ENCODE measurements at regions not wholly inside any gene's neighbourhood (a gene's known extent, or its start where the extent isn't known, plus 50 kb on each side); places are given as distances from the start of the nearest gene placed in this dataset.
"Not testable (repeated sequence)": the region's sequence is repeated elsewhere in the genome, so short reads cannot be mapped to it uniquely, and the experiment has no call there.

DNA sequence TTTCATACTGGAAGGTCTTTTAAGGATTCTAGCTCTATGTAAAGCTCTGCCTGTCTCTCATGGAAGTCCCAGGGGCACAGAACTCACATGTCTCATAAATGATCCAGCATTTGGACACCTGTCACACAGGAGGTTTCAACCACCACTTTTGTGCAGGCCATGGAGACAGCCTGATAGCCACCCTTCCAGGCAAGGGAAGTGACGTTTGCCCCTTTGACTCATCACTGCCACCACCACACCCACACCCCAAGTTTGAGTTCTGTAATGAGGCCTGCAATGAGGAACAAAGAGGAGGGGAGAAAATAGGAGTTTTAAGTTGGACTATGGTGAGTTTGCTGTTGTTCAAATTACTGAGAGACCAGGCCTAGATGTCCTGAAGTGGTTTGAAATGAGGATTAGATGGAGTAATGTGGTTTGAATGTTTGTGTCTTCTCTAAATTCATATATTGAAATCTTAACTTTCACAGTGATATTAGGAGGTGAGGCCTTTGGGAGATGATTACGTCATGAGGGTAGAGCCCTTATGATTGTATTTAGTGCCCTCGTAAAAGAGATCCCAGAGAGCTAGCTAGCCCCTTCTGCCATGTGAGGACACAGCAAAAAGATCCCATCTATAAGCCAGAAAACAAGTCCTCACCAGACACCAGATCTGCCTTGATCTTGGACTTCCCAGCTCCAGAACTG, 175.3 kb upstream of the EPHA4 start:
- intact Hi-C loops (cut with DNase I), result no loop called here
- Histone ChIP-seq H3K4me1 (no peaks in the 10 kb centered on the region), H3K36me3 (no peaks in the 10 kb centered on the region), H3K27ac (no peak overlapping the region), H3K4me3 (no peak overlapping the region), H3K9me3 (no peaks in the 10 kb centered on the region), H3K27me3 (no peaks in the 10 kb centered on the region)
- no peak for DNase-seq (ENCODE audit: low spot score in 2 of 2)
- TF ChIP-seq, protein P1, sequence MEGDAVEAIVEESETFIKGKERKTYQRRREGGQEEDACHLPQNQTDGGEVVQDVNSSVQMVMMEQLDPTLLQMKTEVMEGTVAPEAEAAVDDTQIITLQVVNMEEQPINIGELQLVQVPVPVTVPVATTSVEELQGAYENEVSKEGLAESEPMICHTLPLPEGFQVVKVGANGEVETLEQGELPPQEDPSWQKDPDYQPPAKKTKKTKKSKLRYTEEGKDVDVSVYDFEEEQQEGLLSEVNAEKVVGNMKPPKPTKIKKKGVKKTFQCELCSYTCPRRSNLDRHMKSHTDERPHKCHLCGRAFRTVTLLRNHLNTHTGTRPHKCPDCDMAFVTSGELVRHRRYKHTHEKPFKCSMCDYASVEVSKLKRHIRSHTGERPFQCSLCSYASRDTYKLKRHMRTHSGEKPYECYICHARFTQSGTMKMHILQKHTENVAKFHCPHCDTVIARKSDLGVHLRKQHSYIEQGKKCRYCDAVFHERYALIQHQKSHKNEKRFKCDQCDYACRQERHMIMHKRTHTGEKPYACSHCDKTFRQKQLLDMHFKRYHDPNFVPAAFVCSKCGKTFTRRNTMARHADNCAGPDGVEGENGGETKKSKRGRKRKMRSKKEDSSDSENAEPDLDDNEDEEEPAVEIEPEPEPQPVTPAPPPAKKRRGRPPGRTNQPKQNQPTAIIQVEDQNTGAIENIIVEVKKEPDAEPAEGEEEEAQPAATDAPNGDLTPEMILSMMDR (IDR thresholded peaks at IDR 0.05), result no peak

DNA sequence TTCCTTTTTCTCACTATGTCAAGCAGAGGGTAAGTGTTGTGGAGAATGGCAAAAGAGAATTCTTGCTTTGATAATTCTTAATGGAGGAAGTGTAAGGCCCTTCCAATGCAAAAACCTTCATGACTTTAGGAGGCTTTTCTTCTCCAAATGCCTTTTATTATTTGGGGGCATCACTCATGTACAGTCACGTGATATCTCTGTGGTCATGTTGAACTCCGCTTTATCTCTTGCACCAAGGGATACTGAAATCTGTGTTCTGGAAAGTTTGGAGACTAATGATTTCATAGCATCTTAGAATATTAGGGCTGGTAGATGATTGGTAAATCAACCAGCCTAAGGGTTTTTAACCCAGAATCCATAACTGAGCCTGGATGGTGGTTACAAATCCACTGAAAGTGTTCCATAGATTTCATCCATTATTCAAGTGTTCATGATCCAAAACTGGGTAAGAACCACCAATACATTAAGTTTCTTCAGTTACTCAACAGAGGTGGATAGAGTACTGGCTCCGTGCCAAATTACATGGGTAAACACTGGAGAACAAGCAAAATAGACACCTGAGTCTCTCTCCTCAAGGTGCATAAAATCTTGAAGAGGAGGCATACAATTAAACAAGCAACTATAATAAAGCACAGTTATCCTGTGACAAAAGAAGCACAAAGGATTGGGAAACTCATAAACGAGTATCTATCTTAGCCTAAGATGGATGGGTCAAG, 169.6 kb upstream of the EPHA4 start:
- DNase-seq (ENCODE audit: low spot score in 2 of 2), result no peak

DNA sequence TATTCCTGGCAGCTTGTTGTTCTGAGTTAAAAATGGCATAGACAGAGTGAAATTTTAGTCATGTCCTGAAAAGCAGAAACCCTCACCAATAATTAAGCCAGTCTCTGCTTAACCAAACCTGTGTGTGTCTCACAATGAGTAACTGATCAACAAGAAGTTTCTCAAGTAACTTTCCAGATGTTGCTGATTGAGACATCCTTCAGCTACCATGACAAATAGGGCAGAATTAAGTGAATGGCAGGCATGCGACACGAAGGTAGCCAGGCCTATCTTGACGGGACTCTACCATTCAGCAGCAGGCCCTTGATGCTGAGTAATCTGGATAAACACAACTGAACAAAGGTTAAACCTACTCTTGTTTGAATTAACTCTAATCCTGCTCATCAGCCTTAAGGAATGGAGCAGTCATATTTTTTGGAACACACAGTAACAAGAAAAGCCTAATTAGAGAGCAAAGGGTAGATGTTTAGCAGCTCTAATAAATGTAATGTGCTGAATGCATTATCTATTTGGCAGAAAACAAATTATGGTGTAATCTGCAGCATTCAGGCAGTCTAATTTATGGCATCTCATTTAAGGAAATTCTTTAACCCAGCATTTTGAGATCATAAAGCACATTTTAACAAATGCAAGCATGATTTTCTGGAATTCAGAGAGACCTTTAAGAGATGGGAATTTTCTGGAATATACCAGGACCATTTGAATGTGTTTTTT, 159.5 kb upstream of the EPHA4 start:
- Histone ChIP-seq H3K9me3 (no peaks in the 10 kb centered on the region), H3K4me1 (no peaks in the 10 kb centered on the region), H3K4me3 (no peak overlapping the region), H3K27me3 (no peaks in the 10 kb centered on the region), H3K27ac (no peak overlapping the region), H3K36me3 (no peaks in the 10 kb centered on the region)
- TF ChIP-seq, protein P1 (IDR thresholded peaks at IDR 0.05), result no peak
- DNase-seq (ENCODE audit: low spot score in 2 of 2), result no peak
- intact Hi-C loops (cut with DNase I), result no loop called here

More for the DNA sequence above, 169.6 kb upstream of the EPHA4 start:
- TF ChIP-seq, protein P1 (IDR thresholded peaks at IDR 0.05), result no peak
- Histone ChIP-seq H3K9me3 (no peaks in the 10 kb centered on the region), H3K27me3 (no peaks in the 10 kb centered on the region), H3K4me3 (no peak overlapping the region), H3K27ac (no peak overlapping the region), H3K36me3 (no peaks in the 10 kb centered on the region), H3K4me1 (no peaks in the 10 kb centered on the region)
- intact Hi-C loops (cut with DNase I), result no loop called here

DNA sequence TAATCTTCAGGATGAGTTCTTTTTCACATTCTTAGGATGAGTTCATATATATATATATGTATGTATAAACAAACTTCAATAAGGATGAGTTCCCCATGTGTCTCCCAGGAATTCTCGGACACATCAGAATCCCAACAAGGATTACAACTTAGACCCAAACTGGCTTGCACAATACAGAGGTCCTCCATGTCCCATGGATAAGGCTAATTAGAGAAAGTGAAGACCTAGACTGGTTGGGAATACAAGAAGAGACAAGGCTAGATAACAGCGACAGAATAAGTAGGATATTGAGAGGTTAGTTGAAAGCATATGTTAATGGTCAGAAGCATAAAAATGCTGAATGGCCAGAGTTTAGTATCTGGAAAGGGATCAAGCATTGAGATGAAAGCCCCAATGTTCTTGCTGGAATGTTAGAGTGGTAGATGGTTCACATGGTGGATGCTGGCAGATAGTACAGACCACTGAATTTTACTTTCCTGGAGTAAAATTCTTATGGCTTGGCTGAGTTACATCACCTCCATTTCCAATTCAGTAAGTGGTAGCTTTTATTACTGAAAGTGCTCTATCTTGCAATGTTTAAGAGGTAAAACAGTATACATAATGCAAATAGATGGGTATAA, 154.9 kb upstream of the EPHA4 start:
- H3K4me1 ChIP-seq, result no peaks in the 10 kb centered on the region
- no peak overlapping the region for H3K4me3 ChIP-seq
- TF ChIP-seq, protein P1 (IDR thresholded peaks at IDR 0.05), result no peak

DNA sequence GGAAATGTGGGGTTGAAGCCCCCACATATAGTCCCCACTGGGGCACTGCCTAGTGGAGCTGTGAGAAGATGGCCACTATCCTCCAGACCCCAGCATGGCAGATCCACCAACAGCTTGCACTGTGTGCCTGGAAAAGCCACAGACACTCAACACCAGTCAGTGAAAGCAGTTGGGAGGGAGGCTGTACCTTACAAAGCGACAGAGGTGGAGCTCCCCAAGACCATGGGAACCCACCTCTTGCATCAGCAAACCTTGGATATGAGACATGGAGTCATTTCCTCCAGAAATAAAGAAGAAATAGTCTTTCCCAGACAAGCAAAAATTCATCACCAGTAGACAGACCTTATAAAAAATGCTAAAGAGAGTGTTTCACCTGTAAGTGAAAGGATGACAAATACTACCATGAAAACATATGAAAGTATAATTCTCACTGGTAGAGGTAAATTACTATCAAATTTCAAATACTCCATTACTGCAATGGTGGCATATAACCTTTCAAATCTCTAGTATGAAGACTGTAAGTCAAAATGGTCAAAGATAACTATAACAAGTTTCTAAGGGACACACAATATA, 152.6 kb upstream of the EPHA4 start:
- Histone ChIP-seq H3K27me3 (no peaks in the 10 kb centered on the region), H3K4me3 (no peak overlapping the region), H3K4me1 (no peaks in the 10 kb centered on the region), H3K36me3 (no peaks in the 10 kb centered on the region), H3K27ac (no peak overlapping the region), H3K9me3 (peaks cover 0 to 4% of the 10 kb centered on the region in 2 donors)
- TF ChIP-seq, protein P1 (IDR thresholded peaks at IDR 0.05), result no peak
- no peak for DNase-seq (ENCODE audit: low spot score in 2 of 2)
- intact Hi-C loops (cut with DNase I), result no loop called here

More for the DNA sequence above, 154.9 kb upstream of the EPHA4 start:
- intact Hi-C loops (cut with DNase I), result no loop called here
- no peaks in the 10 kb centered on the region for H3K27me3 ChIP-seq
- peaks cover 0 to 4% of the 10 kb centered on the region in 2 donors for H3K9me3 ChIP-seq
- no peak for DNase-seq (ENCODE audit: low spot score in 2 of 2)
- no peak overlapping the region for H3K27ac ChIP-seq
- H3K36me3 ChIP-seq, result no peaks in the 10 kb centered on the region

DNA sequence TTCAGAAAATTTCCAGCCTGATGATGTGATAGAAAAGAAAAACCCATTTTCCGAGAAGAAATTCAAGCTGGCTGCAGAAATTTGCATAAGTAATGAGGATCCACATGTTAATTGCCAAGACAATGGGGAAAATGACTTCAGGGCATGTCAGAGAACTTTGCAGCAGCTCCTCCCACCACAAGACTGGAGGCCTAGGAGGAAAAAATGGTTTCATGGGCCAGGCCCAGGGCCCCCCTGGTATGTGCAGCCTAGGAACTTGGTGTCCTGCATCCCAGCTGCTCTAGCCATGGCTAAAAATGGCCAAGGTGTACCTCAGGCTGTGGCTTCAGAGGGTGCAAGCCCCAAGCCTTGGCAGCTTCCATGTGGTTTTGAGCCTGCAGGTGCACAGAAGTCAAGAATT, 152.0 kb upstream of the EPHA4 start:
- intact Hi-C loops (cut with DNase I); H3K4me1 ChIP-seq; H3K27me3 ChIP-seq; DNase-seq (ENCODE audit: low spot score in 2 of 2); H3K9me3 ChIP-seq; H3K4me3 ChIP-seq; H3K27ac ChIP-seq; H3K36me3 ChIP-seq: not testable (repeated sequence)

Measured in ascending aorta (tissue), 2 donors.